Epithelial cell of prostate (primary cell): ENCODE measurements at regions not wholly inside any gene's neighbourhood (a gene's known extent, or its start where the extent isn't known, plus 50 kb on each side); places are given as distances from the start of the nearest gene placed in this dataset.

Experiments used
- DNase-seq: peaks from one replicate; pipeline ENCODE4 v3.0.0-alpha.2; 2011; ENCODE audit warnings: low read depth, low spot score
- H3K27ac ChIP-seq: fragments of 450-650 bp; 2 replicates; pipeline ENCODE4 v1.5.1; 2017; ENCODE audit warnings: mild to moderate bottlenecking

DNA sequence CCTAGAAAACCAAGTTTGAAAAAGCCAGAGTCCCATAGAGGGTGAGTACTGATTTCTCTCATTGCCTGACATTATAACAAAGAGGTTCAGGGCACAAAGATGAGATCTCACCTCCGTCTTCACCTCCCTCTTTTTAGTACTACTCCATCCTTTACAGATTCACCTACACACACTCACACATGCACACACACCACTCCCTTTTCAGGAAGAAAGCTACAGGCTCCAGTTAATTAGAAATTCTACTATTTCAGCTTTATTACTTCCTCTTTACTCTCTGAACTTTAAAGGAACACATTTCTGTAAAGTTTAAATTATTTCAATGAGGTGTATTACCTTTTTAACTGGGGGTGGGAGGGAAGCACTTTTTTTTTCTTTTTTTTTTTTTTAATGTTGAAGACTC, 59.6 kb upstream of the PRDX6 start:
- no peak for DNase-seq
- no peak overlapping the region for H3K27ac ChIP-seq

- no peak for DNase-seq
Observed at GRCh38 chr1:173418107-173418985, 58.8 kb upstream of the PRDX6 start.

GRCh38 chr1:173420330-173420806, 56.8 kb upstream of the PRDX6 start:
- no peak overlapping the region for H3K27ac ChIP-seq
- no peak for DNase-seq

More at GRCh38 chr1:173418107-173418985, 58.8 kb upstream of the PRDX6 start:
- no peak overlapping the region for H3K27ac ChIP-seq

- H3K27ac ChIP-seq, result no peak overlapping the region
- no peak for DNase-seq
Observed at GRCh38 chr1:173421286-173421685, 55.8 kb upstream of the PRDX6 start.

GRCh38 chr1:173421789-173422188, 55.3 kb upstream of the PRDX6 start:
- DNase-seq, result no peak
- no peak overlapping the region for H3K27ac ChIP-seq

DNA sequence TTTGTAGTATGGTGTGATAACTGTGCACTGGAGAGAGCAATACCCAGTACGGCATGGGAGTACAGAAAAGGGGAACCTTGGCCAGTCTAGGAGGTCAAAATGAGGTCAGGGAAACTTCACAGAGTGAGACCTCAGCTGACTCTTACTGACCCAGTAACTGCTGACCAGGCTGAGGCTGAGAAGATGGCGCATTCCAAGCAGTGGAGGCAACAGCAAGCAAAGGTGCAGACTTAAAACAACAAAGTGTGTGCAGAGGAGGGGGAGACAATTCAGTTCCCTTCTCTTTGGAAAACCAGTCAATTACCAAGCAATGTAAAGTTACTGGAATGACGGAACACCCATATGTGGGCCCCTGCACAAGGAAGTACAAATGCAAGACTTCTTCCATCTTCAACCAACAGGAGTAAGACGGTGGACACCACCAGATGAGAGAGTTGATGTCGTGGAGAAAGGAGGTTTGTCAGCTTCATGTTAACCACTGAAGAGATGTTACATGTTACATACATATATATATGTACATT, 54.6 kb upstream of the PRDX6 start:
- no peak overlapping the region for H3K27ac ChIP-seq
- no peak for DNase-seq

DNA sequence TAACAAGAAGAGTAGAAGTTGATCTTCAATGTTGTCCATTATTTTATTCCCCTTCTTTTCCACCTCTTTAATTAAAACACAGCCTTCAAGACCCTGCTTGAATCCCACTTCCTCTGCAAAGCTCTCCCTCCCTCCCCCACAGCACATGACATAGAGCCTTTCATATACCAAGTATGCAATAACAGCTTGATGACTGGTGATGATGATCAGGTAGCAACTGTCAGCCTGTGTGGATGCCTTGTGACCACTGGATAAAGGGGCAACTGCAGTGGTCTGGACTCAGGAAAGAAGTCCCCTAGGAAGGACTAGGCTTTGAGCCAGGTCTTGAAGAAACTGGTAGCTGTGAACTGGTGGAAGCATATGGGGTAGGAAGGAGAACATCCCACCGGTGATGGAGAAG, 53.8 kb upstream of the PRDX6 start:
- H3K27ac ChIP-seq, result no peak overlapping the region
- DNase-seq, result no peak

GRCh38 chr1:173424143-173424542, 53.0 kb upstream of the PRDX6 start:
- H3K27ac ChIP-seq, result peak overlapping the region; percentile 83
- DNase-seq, result no peak

- peak overlapping the region; percentile 83 for H3K27ac ChIP-seq
- DNase-seq, result no peak
Observed at GRCh38 chr1:173424782-173425407, 52.2 kb upstream of the PRDX6 start.

- peak overlapping the region; percentile 83 for H3K27ac ChIP-seq
- DNase-seq, result no peak
Observed at GRCh38 chr1:173426057-173426456, 51.1 kb upstream of the PRDX6 start.

- no peak overlapping the region for H3K27ac ChIP-seq
- DNase-seq, result no peak
Observed at GRCh38 chr1:173427146-173428054, 49.7 kb upstream of the PRDX6 start.
